ENCODE measurements at regions not wholly inside any gene's neighbourhood (a gene's known extent, or its start where the extent isn't known, plus 50 kb on each side); places are given as distances from the start of the nearest gene placed in this dataset.

GRCh38 chr3:150296966-150297365 lies 111.1 kb upstream of the TSC22D2 start:
- no peaks in the 10 kb centered on the region for H3K79me2 ChIP-seq (ENCODE audit: insufficient read depth, low read depth)
- H3K27ac ChIP-seq, result no peak overlapping the region
- no peaks in the 10 kb centered on the region for H3K4me1 ChIP-seq (ENCODE audit: low read depth, poor library complexity, severe bottlenecking)
- no peak for TF ChIP-seq CTCF (conservative IDR thresholded peaks at IDR 0.05; ENCODE audit: low read depth, low read length)
- no peak overlapping the region for H3K9ac ChIP-seq
- H3K4me2 ChIP-seq, result no peak overlapping the region
- no peaks in the 10 kb centered on the region for H3K36me3 ChIP-seq (ENCODE audit: insufficient read depth)
- H2AFZ ChIP-seq (ENCODE audit: low read depth), result no peak overlapping the region
- no peaks in the 10 kb centered on the region for H3K27me3 ChIP-seq (ENCODE audit: insufficient read depth, low read depth)
- no peak overlapping the region for H3K4me3 ChIP-seq (IDR thresholded peaks at IDR 0.05; ENCODE audit: insufficient read depth, low read depth, low read length)
- no peaks in the 10 kb centered on the region for H4K20me1 ChIP-seq (ENCODE audit: insufficient read depth)

- Histone ChIP-seq H3K9ac (no peak overlapping the region), H4K20me1 (ENCODE audit: insufficient read depth) (no peaks in the 10 kb centered on the region), H3K79me2 (ENCODE audit: insufficient read depth, low read depth) (no peaks in the 10 kb centered on the region), H3K4me3 (IDR thresholded peaks at IDR 0.05; ENCODE audit: insufficient read depth, low read depth, low read length) (no peak overlapping the region), H3K27ac (no peak overlapping the region), H3K4me2 (no peak overlapping the region), H3K27me3 (ENCODE audit: insufficient read depth, low read depth) (no peaks in the 10 kb centered on the region), H3K4me1 (ENCODE audit: low read depth, poor library complexity, severe bottlenecking) (no peaks in the 10 kb centered on the region), H3K36me3 (ENCODE audit: insufficient read depth) (no peaks in the 10 kb centered on the region), H2AFZ (ENCODE audit: low read depth) (no peak overlapping the region)
- TF ChIP-seq CTCF (conservative IDR thresholded peaks at IDR 0.05; ENCODE audit: low read depth, low read length), result no peak
Measured at GRCh38 chr3:150296123-150296735, 111.9 kb upstream of the TSC22D2 start.

- Histone ChIP-seq H3K27me3 (ENCODE audit: insufficient read depth, low read depth) (no peaks in the 10 kb centered on the region), H2AFZ (ENCODE audit: low read depth) (no peak overlapping the region)
Measured at GRCh38 chr3:150293401-150294001, 114.6 kb upstream of the TSC22D2 start.

GRCh38 chr3:150292891-150293290 lies 115.2 kb upstream of the TSC22D2 start:
- Histone ChIP-seq H3K79me2 (ENCODE audit: insufficient read depth, low read depth) (no peaks in the 10 kb centered on the region), H3K27me3 (ENCODE audit: insufficient read depth, low read depth) (no peaks in the 10 kb centered on the region), H3K36me3 (ENCODE audit: insufficient read depth) (no peaks in the 10 kb centered on the region), H3K9ac (no peak overlapping the region), H3K4me3 (IDR thresholded peaks at IDR 0.05; ENCODE audit: insufficient read depth, low read depth, low read length) (no peak overlapping the region), H2AFZ (ENCODE audit: low read depth) (no peak overlapping the region), H4K20me1 (ENCODE audit: insufficient read depth) (no peaks in the 10 kb centered on the region), H3K4me1 (ENCODE audit: low read depth, poor library complexity, severe bottlenecking) (no peaks in the 10 kb centered on the region), H3K27ac (no peak overlapping the region), H3K4me2 (no peak overlapping the region)
- TF ChIP-seq CTCF (conservative IDR thresholded peaks at IDR 0.05; ENCODE audit: low read depth, low read length), result no peak

More at GRCh38 chr3:150293401-150294001, 114.6 kb upstream of the TSC22D2 start:
- Histone ChIP-seq H4K20me1 (ENCODE audit: insufficient read depth) (no peaks in the 10 kb centered on the region), H3K36me3 (ENCODE audit: insufficient read depth) (no peaks in the 10 kb centered on the region), H3K4me3 (IDR thresholded peaks at IDR 0.05; ENCODE audit: insufficient read depth, low read depth, low read length) (no peak overlapping the region), H3K4me2 (no peak overlapping the region), H3K79me2 (ENCODE audit: insufficient read depth, low read depth) (no peaks in the 10 kb centered on the region), H3K9ac (no peak overlapping the region), H3K27ac (no peak overlapping the region), H3K4me1 (ENCODE audit: low read depth, poor library complexity, severe bottlenecking) (no peaks in the 10 kb centered on the region)
- no peak for TF ChIP-seq CTCF (conservative IDR thresholded peaks at IDR 0.05; ENCODE audit: low read depth, low read length)

All from KMS-11 (cell line).